ENCODE measurements at regions not wholly inside any gene's neighbourhood (a gene's known extent, or its start where the extent isn't known, plus 50 kb on each side); places are given as distances from the start of the nearest gene placed in this dataset.

DNA sequence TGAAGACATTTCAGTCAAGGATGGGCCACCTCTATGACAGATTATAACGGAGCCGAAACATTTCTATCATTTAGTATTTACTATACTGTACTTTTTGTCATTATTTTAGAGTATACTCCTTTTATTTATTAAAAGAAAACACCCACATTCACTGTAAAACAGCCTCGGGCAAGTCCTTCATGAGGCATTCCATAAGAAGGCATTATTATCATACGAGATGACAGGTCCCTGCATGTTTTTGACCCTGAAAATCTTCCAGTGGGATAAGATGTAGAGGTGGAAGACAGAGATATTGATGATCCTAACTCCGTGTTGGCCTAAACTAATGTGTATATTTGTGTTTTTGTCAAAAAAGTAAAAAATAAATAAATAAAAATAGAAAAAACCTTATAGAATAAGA, 245.0 kb downstream of the MTX2 start:
- Mint-ChIP-seq H3K9me3 (peaks cover 4% of the 10 kb centered on the region), H3K4me1 (no peaks in the 10 kb centered on the region), H3K27ac (no peak overlapping the region), H3K27me3 (ENCODE audit: low read depth) (peaks cover 7% of the 10 kb centered on the region), H3K4me3 (no peak overlapping the region), H3K36me3 (no peaks in the 10 kb centered on the region)
- TF ChIP-seq, protein P1, sequence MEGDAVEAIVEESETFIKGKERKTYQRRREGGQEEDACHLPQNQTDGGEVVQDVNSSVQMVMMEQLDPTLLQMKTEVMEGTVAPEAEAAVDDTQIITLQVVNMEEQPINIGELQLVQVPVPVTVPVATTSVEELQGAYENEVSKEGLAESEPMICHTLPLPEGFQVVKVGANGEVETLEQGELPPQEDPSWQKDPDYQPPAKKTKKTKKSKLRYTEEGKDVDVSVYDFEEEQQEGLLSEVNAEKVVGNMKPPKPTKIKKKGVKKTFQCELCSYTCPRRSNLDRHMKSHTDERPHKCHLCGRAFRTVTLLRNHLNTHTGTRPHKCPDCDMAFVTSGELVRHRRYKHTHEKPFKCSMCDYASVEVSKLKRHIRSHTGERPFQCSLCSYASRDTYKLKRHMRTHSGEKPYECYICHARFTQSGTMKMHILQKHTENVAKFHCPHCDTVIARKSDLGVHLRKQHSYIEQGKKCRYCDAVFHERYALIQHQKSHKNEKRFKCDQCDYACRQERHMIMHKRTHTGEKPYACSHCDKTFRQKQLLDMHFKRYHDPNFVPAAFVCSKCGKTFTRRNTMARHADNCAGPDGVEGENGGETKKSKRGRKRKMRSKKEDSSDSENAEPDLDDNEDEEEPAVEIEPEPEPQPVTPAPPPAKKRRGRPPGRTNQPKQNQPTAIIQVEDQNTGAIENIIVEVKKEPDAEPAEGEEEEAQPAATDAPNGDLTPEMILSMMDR (IDR thresholded peaks at IDR 0.05; ENCODE audit: unreplicated experiment) = no peak
- no peak for DNase-seq (ENCODE audit: low spot score in 2 of 2, unreplicated experiment in 2 of 2)

- Mint-ChIP-seq H3K27ac (no peak overlapping the region), H3K36me3 (no peaks in the 10 kb centered on the region), H3K9me3 (peaks cover 4% of the 10 kb centered on the region), H3K27me3 (ENCODE audit: low read depth) (peaks cover 6% of the 10 kb centered on the region), H3K4me3 (no peak overlapping the region), H3K4me1 (no peaks in the 10 kb centered on the region)
- no peak for DNase-seq (ENCODE audit: low spot score in 2 of 2, unreplicated experiment in 2 of 2)
- TF ChIP-seq, protein P1 (IDR thresholded peaks at IDR 0.05; ENCODE audit: unreplicated experiment) = no peak
These were observed 245.7 kb downstream of the MTX2 start for GRCh38 chr2:176514805-176515500.

- Mint-ChIP-seq H3K4me1 (no peaks in the 10 kb centered on the region), H3K9me3 (peaks cover 4% of the 10 kb centered on the region), H3K4me3 (no peak overlapping the region), H3K36me3 (no peaks in the 10 kb centered on the region), H3K27ac (no peak overlapping the region), H3K27me3 (ENCODE audit: low read depth) (peaks cover 9% of the 10 kb centered on the region)
- DNase-seq (ENCODE audit: low spot score in 2 of 2, unreplicated experiment in 2 of 2) = no peak
- TF ChIP-seq, protein P1 (IDR thresholded peaks at IDR 0.05; ENCODE audit: unreplicated experiment) = no peak
These were observed 246.9 kb downstream of the MTX2 start for GRCh38 chr2:176516051-176516602.

DNA sequence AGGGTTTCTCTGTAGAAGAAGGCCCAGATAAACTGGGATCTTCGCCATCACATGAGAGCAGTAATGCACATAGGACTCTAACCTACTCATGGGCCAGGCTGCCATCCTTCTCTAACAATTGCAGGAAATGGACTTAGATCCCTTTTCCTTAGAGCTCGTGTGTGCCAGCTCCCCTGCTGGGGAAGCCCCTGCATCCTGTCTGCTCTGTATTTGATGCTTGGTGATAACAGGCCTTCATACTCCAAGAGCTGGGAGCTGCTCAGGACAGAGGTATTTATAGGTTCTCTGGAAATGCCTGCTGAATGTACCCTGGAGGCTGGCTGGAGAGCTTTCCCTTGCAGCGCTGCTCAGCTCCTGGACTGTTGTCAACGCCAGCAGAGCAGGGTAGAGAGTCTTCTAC, 249.6 kb downstream of the MTX2 start:
- Mint-ChIP-seq H3K4me3 (no peak overlapping the region), H3K27ac (no peak overlapping the region), H3K27me3 (ENCODE audit: low read depth) (peaks cover 15% of the 10 kb centered on the region), H3K36me3 (no peaks in the 10 kb centered on the region), H3K9me3 (peaks cover 4% of the 10 kb centered on the region), H3K4me1 (peaks cover 5% of the 10 kb centered on the region)
- DNase-seq (ENCODE audit: low spot score in 2 of 2, unreplicated experiment in 2 of 2) = no peak
- TF ChIP-seq, protein P1 (IDR thresholded peaks at IDR 0.05; ENCODE audit: unreplicated experiment) = no peak

- no peaks in the 10 kb centered on the region for H3K9me3 Mint-ChIP-seq
- H3K4me1 Mint-ChIP-seq = peaks cover 11% of the 10 kb centered on the region
- TF ChIP-seq, protein P1 (IDR thresholded peaks at IDR 0.05; ENCODE audit: unreplicated experiment) = no peak
- H3K27ac Mint-ChIP-seq = no peak overlapping the region
- H3K36me3 Mint-ChIP-seq = no peaks in the 10 kb centered on the region
- H3K4me3 Mint-ChIP-seq = no peak overlapping the region
- no peak for DNase-seq (ENCODE audit: low spot score in 2 of 2, unreplicated experiment in 2 of 2)
- H3K27me3 Mint-ChIP-seq (ENCODE audit: low read depth) = peaks cover 32% of the 10 kb centered on the region
These were observed 252.8 kb downstream of the MTX2 start for GRCh38 chr2:176521878-176522670.
